Sigmoid colon (tissue), 4 donors: ENCODE measurements at regions not wholly inside any gene's neighbourhood (a gene's known extent, or its start where the extent isn't known, plus 50 kb on each side); places are given as distances from the start of the nearest gene placed in this dataset.

Source experiments
- CTCF ChIP-seq, 4 experiments: fragments of 450-650 bp in 3 of 4; fragments of 200-600 bp in 1 of 4; IDR thresholded peaks; one replicate each; pipeline ENCODE4 v1.5.1; 2016 to 2019; ENCODE audit warnings: antibody characterized with exemption in 4 of 4, mild to moderate bottlenecking in 3 of 4, moderate library complexity in 2 of 4
- POLR2AphosphoS5 ChIP-seq, 4 donors: sonication (generic); formaldehyde crosslinking; IDR thresholded peaks; one replicate each; pipeline ENCODE4 v1.6.1; 2017; ENCODE audit warnings: antibody characterized with exemption in 4 of 4

GRCh38 chr2:4762951-4763376 lies 929.2 kb upstream of the SOX11 start:
- TF ChIP-seq CTCF (IDR thresholded peaks at IDR 0.05) (peak in 1 of 4 experiments; percentile 26), POLR2AphosphoS5 (IDR thresholded peaks at IDR 0.05) (no peak)
